Endodermal cell (in vitro differentiated cells): ENCODE measurements at regions not wholly inside any gene's neighbourhood (a gene's known extent, or its start where the extent isn't known, plus 50 kb on each side); places are given as distances from the start of the nearest gene placed in this dataset.

Source experiments
- DNase-seq: peaks from one replicate; pipeline ENCODE4 v3.0.0-alpha.2; 2017
- H3K27ac ChIP-seq: 2 replicates; pipeline ENCODE4 v1.5.1; 2013; ENCODE audit warnings: mild to moderate bottlenecking, low read depth, low read length, moderate library complexity
- H3K27me3 ChIP-seq: 2 replicates; pipeline ENCODE4 v1.6.1; 2013; ENCODE audit warnings: mild to moderate bottlenecking, low read length, moderate library complexity; ENCODE audit not compliant: insufficient read depth, control insufficient read depth, poor library complexity, severe bottlenecking
- H3K36me3 ChIP-seq: 2 replicates; pipeline ENCODE4 v1.7.0; 2013; ENCODE audit warnings: mild to moderate bottlenecking, low read length, moderate library complexity; ENCODE audit not compliant: control insufficient read depth, insufficient read depth
- H3K4me1 ChIP-seq: one replicate; pipeline ENCODE4 v1.7.0; 2013; ENCODE audit warnings: low read length; ENCODE audit not compliant: control insufficient read depth, insufficient read depth
- H3K4me3 ChIP-seq: 2 replicates; pipeline ENCODE4 v1.5.1; 2013; ENCODE audit warnings: mild to moderate bottlenecking, low read length, moderate library complexity
- H3K9ac ChIP-seq: 2 replicates; pipeline ENCODE4 v1.6.1; 2013; ENCODE audit warnings: mild to moderate bottlenecking, low read length, moderate library complexity; ENCODE audit not compliant: poor library complexity, severe bottlenecking; ENCODE audit errors: extremely low read depth
- H3K9me3 ChIP-seq: 2 replicates; pipeline ENCODE4 v1.6.1; 2013; ENCODE audit warnings: mild to moderate bottlenecking, low read length, moderate library complexity; ENCODE audit not compliant: control insufficient read depth
- H3K27ac Mint-ChIP-seq: 2 replicates; pipeline ENCODE4 v1.8.0; 2020; ENCODE audit warnings: mixed read lengths
- H3K27me3 Mint-ChIP-seq: 2 replicates; pipeline ENCODE4 v1.8.0; 2021; ENCODE audit warnings: mild to moderate bottlenecking, mixed read lengths; ENCODE audit not compliant: insufficient read depth
- H3K36me3 Mint-ChIP-seq: 2 replicates; pipeline ENCODE4 v1.8.0; 2020; ENCODE audit warnings: low read depth, mixed read lengths
- H3K4me1 Mint-ChIP-seq: 2 replicates; pipeline ENCODE4 v1.8.0; 2020; ENCODE audit warnings: mixed read lengths
- H3K4me3 Mint-ChIP-seq: 2 replicates; pipeline ENCODE4 v1.8.0; 2020; ENCODE audit warnings: mild to moderate bottlenecking, moderate library complexity, mixed read lengths
- H3K9me3 Mint-ChIP-seq: 2 replicates; pipeline ENCODE4 v1.8.0; 2020; ENCODE audit warnings: mild to moderate bottlenecking, mixed read lengths
- WGBS, 2 experiments: methylation state at CpG; one replicate each; pipeline versions ENCODE4 v1.1.5 to v1.1.7; 2013; ENCODE audit warnings: missing lambda C conversion rate in 2 of 2, mixed read lengths in 1 of 2; ENCODE audit not compliant: insufficient coverage in 1 of 2, insufficient read length in 1 of 2; 5-methylcytosine and 5-hydroxymethylcytosine counted together
- TF ChIP-seq, protein P1 (sequence below): fragments of 200-600 bp; sonication (generic); conservative IDR thresholded peaks from 2 replicates; pipeline ENCODE4 v1.5.0; 2021; ENCODE audit warnings: antibody characterized with exemption, mild to moderate bottlenecking

DNA sequence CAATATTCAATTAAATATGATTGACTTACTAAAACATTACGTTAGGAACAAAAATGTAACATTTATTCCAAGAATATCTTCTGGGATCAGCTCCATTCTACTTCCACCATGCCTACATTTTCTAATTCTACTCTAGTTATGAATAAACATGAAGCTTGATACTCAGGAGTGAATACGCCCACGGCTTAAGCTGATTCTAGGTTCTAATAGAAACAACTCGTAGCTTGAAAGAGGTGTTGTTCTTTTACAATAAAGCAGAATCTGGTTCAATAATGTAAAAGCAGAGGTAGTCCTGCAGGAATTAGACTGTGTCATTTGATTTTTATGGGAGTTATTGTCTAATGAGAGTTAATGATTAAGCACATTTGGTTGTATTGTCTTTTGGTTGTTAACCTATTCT, 107.3 kb upstream of the OLIG3 start:
- Mint-ChIP-seq H3K9me3 (no peaks in the 10 kb centered on the region), H3K27ac (no peak overlapping the region), H3K4me3 (no peak overlapping the region), H3K36me3 (no peaks in the 10 kb centered on the region), H3K4me1 (no peaks in the 10 kb centered on the region), H3K27me3 (peaks cover 7% of the 10 kb centered on the region)
- Histone ChIP-seq H3K4me3 (no peak overlapping the region), H3K36me3 (no peaks in the 10 kb centered on the region), H3K9ac (no peak overlapping the region), H3K27me3 (no peaks in the 10 kb centered on the region), H3K27ac (no peak overlapping the region), H3K9me3 (no peaks in the 10 kb centered on the region), H3K4me1 (no peaks in the 10 kb centered on the region)
- no peak for DNase-seq
- WGBS, 2 experiments: 92 to 93% methylated on average over 4 of the region's 4 CpGs
- TF ChIP-seq, protein P1, sequence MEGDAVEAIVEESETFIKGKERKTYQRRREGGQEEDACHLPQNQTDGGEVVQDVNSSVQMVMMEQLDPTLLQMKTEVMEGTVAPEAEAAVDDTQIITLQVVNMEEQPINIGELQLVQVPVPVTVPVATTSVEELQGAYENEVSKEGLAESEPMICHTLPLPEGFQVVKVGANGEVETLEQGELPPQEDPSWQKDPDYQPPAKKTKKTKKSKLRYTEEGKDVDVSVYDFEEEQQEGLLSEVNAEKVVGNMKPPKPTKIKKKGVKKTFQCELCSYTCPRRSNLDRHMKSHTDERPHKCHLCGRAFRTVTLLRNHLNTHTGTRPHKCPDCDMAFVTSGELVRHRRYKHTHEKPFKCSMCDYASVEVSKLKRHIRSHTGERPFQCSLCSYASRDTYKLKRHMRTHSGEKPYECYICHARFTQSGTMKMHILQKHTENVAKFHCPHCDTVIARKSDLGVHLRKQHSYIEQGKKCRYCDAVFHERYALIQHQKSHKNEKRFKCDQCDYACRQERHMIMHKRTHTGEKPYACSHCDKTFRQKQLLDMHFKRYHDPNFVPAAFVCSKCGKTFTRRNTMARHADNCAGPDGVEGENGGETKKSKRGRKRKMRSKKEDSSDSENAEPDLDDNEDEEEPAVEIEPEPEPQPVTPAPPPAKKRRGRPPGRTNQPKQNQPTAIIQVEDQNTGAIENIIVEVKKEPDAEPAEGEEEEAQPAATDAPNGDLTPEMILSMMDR: no peak

DNA sequence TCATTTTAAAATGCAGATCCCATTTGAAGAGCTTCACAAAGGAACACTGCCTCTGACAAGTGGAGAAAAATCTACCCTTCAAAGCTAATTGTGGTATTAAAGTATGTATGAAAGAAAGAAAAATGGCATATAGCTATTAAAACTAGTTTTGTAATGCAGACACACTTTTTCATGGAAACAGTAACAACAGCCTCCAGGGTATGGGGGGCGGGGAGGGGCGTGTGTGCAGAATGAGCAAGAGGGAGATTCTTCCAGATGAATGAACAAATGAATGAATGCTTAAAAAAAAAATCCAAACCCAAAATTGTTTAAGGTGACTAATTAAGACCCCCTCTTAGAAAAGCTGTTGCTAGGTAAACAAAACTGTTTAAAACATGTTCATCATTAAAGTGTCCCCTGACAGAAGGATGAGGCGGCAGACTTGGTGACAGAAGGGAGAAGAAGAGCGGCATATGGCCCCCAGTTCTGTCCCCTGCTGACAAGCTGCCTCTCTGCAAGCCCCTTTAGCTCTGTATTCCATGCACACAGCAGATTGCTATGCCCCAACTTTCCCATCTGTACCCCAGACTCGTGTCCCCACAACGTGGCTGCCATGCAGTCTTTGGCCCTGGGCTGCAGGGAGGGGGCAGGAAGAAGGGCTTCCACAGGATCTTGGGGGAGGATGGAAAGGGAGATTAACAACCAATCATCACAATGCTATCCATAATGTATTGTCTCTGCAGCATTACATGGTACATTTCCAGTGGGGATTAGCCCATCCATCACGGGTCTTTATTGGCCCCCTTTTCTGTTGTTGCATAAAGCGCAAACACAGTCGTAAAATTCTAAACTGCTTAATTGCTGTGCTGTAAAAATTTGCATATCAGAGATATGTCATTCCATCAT, 108.4 kb upstream of the OLIG3 start:
- no peak overlapping the region for H3K4me3 Mint-ChIP-seq
- WGBS, 2 experiments: 82 to 89% methylated on average over 2 to 8 of the region's 9 CpGs
- H3K27me3 Mint-ChIP-seq: peaks cover 7% of the 10 kb centered on the region
- H3K9me3 Mint-ChIP-seq: no peaks in the 10 kb centered on the region
- no peak overlapping the region for H3K4me3 ChIP-seq
- no peaks in the 10 kb centered on the region for H3K36me3 Mint-ChIP-seq
- H3K27ac Mint-ChIP-seq: no peak overlapping the region
- no peaks in the 10 kb centered on the region for H3K36me3 ChIP-seq
- H3K9me3 ChIP-seq: no peaks in the 10 kb centered on the region
- no peaks in the 10 kb centered on the region for H3K4me1 ChIP-seq
- peak overlapping the region; percentile 47 for H3K27ac ChIP-seq
- TF ChIP-seq, protein P1: no peak
- H3K9ac ChIP-seq: no peak overlapping the region
- H3K4me1 Mint-ChIP-seq: no peaks in the 10 kb centered on the region
- DNase-seq: no peak
- H3K27me3 ChIP-seq: no peaks in the 10 kb centered on the region

- Mint-ChIP-seq H3K27me3 (peaks cover 2% of the 10 kb centered on the region), H3K4me3 (no peak overlapping the region), H3K4me1 (peaks cover 7% of the 10 kb centered on the region), H3K36me3 (no peaks in the 10 kb centered on the region), H3K9me3 (no peaks in the 10 kb centered on the region), H3K27ac (no peak overlapping the region)
- 94% methylated on average over 2 of the region's 2 CpGs; no CpG with 5 or more reads in 1 of the 2 experiments for WGBS, 2 experiments
- no peak overlapping the region for H3K27ac ChIP-seq
- no peaks in the 10 kb centered on the region for H3K9me3 ChIP-seq
- TF ChIP-seq, protein P1: no peak
- H3K27me3 ChIP-seq: no peaks in the 10 kb centered on the region
- no peak overlapping the region for H3K4me3 ChIP-seq
- H3K4me1 ChIP-seq: no peaks in the 10 kb centered on the region
- no peak for DNase-seq
- no peak overlapping the region for H3K9ac ChIP-seq
- no peaks in the 10 kb centered on the region for H3K36me3 ChIP-seq
These were observed 116.5 kb upstream of the OLIG3 start for GRCh38 chr6:137610702-137611101.
